ENCODE measurements at regions not wholly inside any gene's neighbourhood (a gene's known extent, or its start where the extent isn't known, plus 50 kb on each side); places are given as distances from the start of the nearest gene placed in this dataset.

DNA sequence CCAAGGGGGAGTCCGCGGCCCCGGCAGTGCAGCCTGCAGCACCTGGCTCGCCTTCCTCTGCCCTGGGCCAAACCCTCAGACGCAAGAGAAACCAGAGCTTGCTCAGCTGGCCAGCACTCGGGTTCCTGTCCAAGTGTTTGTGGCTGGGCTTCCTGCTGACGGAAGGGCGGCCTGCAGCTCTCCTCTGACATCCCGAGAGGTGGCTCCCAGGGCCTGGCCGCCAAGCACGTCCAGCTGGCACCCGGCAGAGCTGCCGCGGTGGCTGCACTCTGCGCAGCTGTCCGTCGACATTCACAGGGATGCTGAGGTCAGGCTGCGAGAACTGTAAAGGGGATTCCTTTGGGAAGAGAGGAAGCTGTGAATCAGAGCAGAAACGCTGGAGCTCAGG, 85.6 kb downstream of the CPN2 start:
- H4K20me1 ChIP-seq (ENCODE audit: insufficient read depth, low read length), result no peaks in the 10 kb centered on the region
- H3K36me3 ChIP-seq (ENCODE audit: insufficient read depth, low read length), result no peaks in the 10 kb centered on the region
- ChIA-PET POLR2A (interaction anchor here (0.6 kb wide), 1 partner anchor 72 kb away, joined by 3 read pairs; no protein-coding TSS in a partner anchor), CTCF (ENCODE audit: unreplicated experiment) (no interaction called here)
- H3K9me3 ChIP-seq (ENCODE audit: low read length), result no peaks in the 10 kb centered on the region
- H3K79me2 ChIP-seq (ENCODE audit: insufficient read depth, low read depth, low read length), result no peaks in the 10 kb centered on the region
- no peak overlapping the region for H3K27ac ChIP-seq (ENCODE audit: low read depth, low read length, poor library complexity, severe bottlenecking)
- H2AFZ ChIP-seq (ENCODE audit: low read length), result no peak overlapping the region
- intact Hi-C loops (cut with micrococcal nuclease; ENCODE audit: unreplicated experiment), result no loop called here
- no peaks in the 10 kb centered on the region for H3K9me2 ChIP-seq (ENCODE audit: insufficient read depth, low read length)
- BruUV-seq (replicated peaks), result no TSS peak
- no peak overlapping the region for H3K4me2 ChIP-seq (ENCODE audit: low read length)
- no peaks in the 10 kb centered on the region for H3K4me1 ChIP-seq (ENCODE audit: insufficient read depth, low read length, poor library complexity, severe bottlenecking)
- no peak for DNase-seq (ENCODE audit: low spot score)
- H3K4me3 ChIP-seq (ENCODE audit: low read depth, low read length, poor library complexity, severe bottlenecking), result no peak overlapping the region
- no peak for TF ChIP-seq CTCF (conservative IDR thresholded peaks at IDR 0.05; ENCODE audit: low read length)
- TF ChIP-seq EZH2phosphoT487 (IDR thresholded peaks at IDR 0.05; ENCODE audit: borderline replicate concordance, low read depth, low read length), result no peak

GRCh38 chr3:194265996-194266964, 84.8 kb downstream of the CPN2 start:
- Histone ChIP-seq H3K4me1 (ENCODE audit: insufficient read depth, low read length, poor library complexity, severe bottlenecking) (no peaks in the 10 kb centered on the region), H3K9me2 (ENCODE audit: insufficient read depth, low read length) (no peaks in the 10 kb centered on the region), H4K20me1 (ENCODE audit: insufficient read depth, low read length) (no peaks in the 10 kb centered on the region), H2AFZ (ENCODE audit: low read length) (no peak overlapping the region), H3K79me2 (ENCODE audit: insufficient read depth, low read depth, low read length) (no peaks in the 10 kb centered on the region), H3K4me2 (ENCODE audit: low read length) (no peak overlapping the region), H3K36me3 (ENCODE audit: insufficient read depth, low read length) (no peaks in the 10 kb centered on the region), H3K4me3 (ENCODE audit: low read depth, low read length, poor library complexity, severe bottlenecking) (no peak overlapping the region), H3K9me3 (ENCODE audit: low read length) (no peaks in the 10 kb centered on the region), H3K27ac (ENCODE audit: low read depth, low read length, poor library complexity, severe bottlenecking) (no peak overlapping the region)
- ChIA-PET POLR2A (interaction anchor here (0.6 kb wide), 1 partner anchor 73 kb away, joined by 3 read pairs; no protein-coding TSS in a partner anchor), CTCF (ENCODE audit: unreplicated experiment) (no interaction called here)
- intact Hi-C loops (cut with micrococcal nuclease; ENCODE audit: unreplicated experiment), result no loop called here
- BruUV-seq (replicated peaks), result no TSS peak
- DNase-seq (ENCODE audit: low spot score), result no peak
- TF ChIP-seq CTCF (conservative IDR thresholded peaks at IDR 0.05; ENCODE audit: low read length) (no peak), EZH2phosphoT487 (IDR thresholded peaks at IDR 0.05; ENCODE audit: borderline replicate concordance, low read depth, low read length) (no peak)
